Endothelial cell of umbilical vein (primary cell): ENCODE measurements at regions not wholly inside any gene's neighbourhood (a gene's known extent, or its start where the extent isn't known, plus 50 kb on each side); places are given as distances from the start of the nearest gene placed in this dataset.

Experiments
- BruUV-seq: library from RNA; stranded (reverse); fragments of 400-500 nt; replicated peaks from 2 replicates; lab custom pipeline; 2021; lab: Mats Ljungman, UMichigan
- CTCF ChIA-PET: fragments of 300-600, 350-600 bp; sonication (Branson Sonifier 250); formaldehyde crosslinking; loops from one replicate; lab custom pipeline; 2021; ENCODE audit warnings: antibody characterized with exemption, inconsistent platforms; lab: Charles Lee
- POLR2A ChIA-PET: fragments of 300-600, 350-600 bp; sonication (Branson Sonifier 250); formaldehyde crosslinking; loops from one replicate; lab custom pipeline; 2021; ENCODE audit warnings: antibody characterized with exemption, inconsistent platforms; lab: Charles Lee
- DNase-seq: peaks from one replicate; pipeline ENCODE4 v3.0.0-alpha.2; 2011; ENCODE audit warnings: low read depth, low spot score
- FAIRE-seq: peaks from 2 replicates; lab custom pipeline; 2011; peaks lifted over from hg19 to GRCh38; lab: Jason Lieb, UNC
- H2AFZ ChIP-seq: 2 replicates; pipeline ENCODE4 v1.6.0; 2012; ENCODE audit warnings: low read depth, low read length, control low read depth, inconsistent platforms
- H3K27ac ChIP-seq: 2 replicates; pipeline ENCODE4 v1.5.1; 2011; ENCODE audit warnings: low read depth, mild to moderate bottlenecking, control low read depth, low read length, moderate library complexity; ENCODE audit not compliant: insufficient read depth
- H3K27me3 ChIP-seq, 2 experiments: 2 replicates each; pipeline versions ENCODE4 v1.6.0 to v1.6.1; 2011; ENCODE audit warnings: low read length in 2 of 2, mixed read lengths in 1 of 2; ENCODE audit not compliant: control insufficient read depth in 2 of 2, insufficient read depth in 2 of 2
- H3K36me3 ChIP-seq, 2 experiments: 2 replicates in 1 of 2; 3 replicates in 1 of 2; pipeline ENCODE4 v1.5.1; 2011; ENCODE audit warnings: low read length in 2 of 2, mild to moderate bottlenecking in 1 of 2, moderate library complexity in 1 of 2; ENCODE audit not compliant: control insufficient read depth in 2 of 2, insufficient read depth in 2 of 2; ENCODE audit errors: extremely low read depth in 1 of 2
- H3K4me1 ChIP-seq: 3 replicates; pipeline ENCODE4 v1.5.1; 2011; ENCODE audit warnings: mild to moderate bottlenecking, low read length; ENCODE audit not compliant: control insufficient read depth, insufficient read depth; ENCODE audit errors: extremely low read depth
- H3K4me2 ChIP-seq: 2 replicates; pipeline ENCODE4 v1.6.1; 2011; ENCODE audit warnings: low read length, control low read depth, mixed read lengths; ENCODE audit not compliant: insufficient read depth
- H3K4me3 ChIP-seq, 3 experiments: fragments of 200-600 bp in 1 of 3; sonication (generic), shearing (Covaris generic) in 1 of 3; replicated peaks in 1 of 3; 2 replicates each; pipeline ENCODE4 v1.5.1; 2011 to 2016; ENCODE audit warnings: control low read depth in 3 of 3, low read length in 3 of 3, mild to moderate bottlenecking in 2 of 3, inconsistent platforms in 1 of 3, low read depth in 1 of 3, moderate library complexity in 1 of 3; ENCODE audit not compliant: insufficient read depth in 1 of 3
- H3K79me2 ChIP-seq: 2 replicates; pipeline ENCODE4 v1.6.0; 2012; ENCODE audit warnings: low read length, inconsistent platforms; ENCODE audit not compliant: control insufficient read depth, insufficient read depth
- H3K9ac ChIP-seq: replicated peaks from 2 replicates; pipeline ENCODE3; 2011; ENCODE audit warnings: low read length, control low read depth; ENCODE audit not compliant: insufficient read depth; ENCODE audit errors: extremely low read depth
- H3K9me1 ChIP-seq: replicated peaks from 3 replicates; pipeline ENCODE4 v1.6.0; 2011; ENCODE audit warnings: mild to moderate bottlenecking, low read length; ENCODE audit not compliant: control insufficient read depth, insufficient read depth; ENCODE audit errors: extremely low read depth
- H3K9me3 ChIP-seq: replicated peaks from 2 replicates; pipeline ENCODE4 v1.5.1; 2012; ENCODE audit warnings: low read length, inconsistent platforms; ENCODE audit not compliant: control insufficient read depth, insufficient read depth
- H4K20me1 ChIP-seq: replicated peaks from 2 replicates; pipeline ENCODE3; 2011; ENCODE audit warnings: mild to moderate bottlenecking, low read length; ENCODE audit not compliant: control insufficient read depth, insufficient read depth; ENCODE audit errors: extremely low read depth
- EZH2 ChIP-seq: IDR thresholded peaks from 2 replicates; pipeline ENCODE4 v1.6.1; 2012; ENCODE audit warnings: borderline replicate concordance, low read depth, mild to moderate bottlenecking, moderate library complexity, low read length, inconsistent platforms; ENCODE audit not compliant: severe bottlenecking
- FOS ChIP-seq: IDR thresholded peaks from 2 replicates; pipeline ENCODE4 v1.6.1; 2011; ENCODE audit warnings: mild to moderate bottlenecking, low read length, moderate library complexity, borderline replicate concordance; ENCODE audit not compliant: insufficient read depth
- GATA2 ChIP-seq: IDR thresholded peaks from 2 replicates; pipeline ENCODE4 v1.7.0; 2011; ENCODE audit warnings: low read depth, mild to moderate bottlenecking, moderate library complexity, mixed read lengths, low read length; ENCODE audit not compliant: insufficient read length, insufficient read depth
- JUN ChIP-seq: IDR thresholded peaks from 2 replicates; pipeline ENCODE4 v1.6.1; 2011; ENCODE audit warnings: borderline replicate concordance, low read depth; ENCODE audit not compliant: insufficient read length, insufficient read depth
- MYC ChIP-seq: IDR thresholded peaks from one replicate; pipeline ENCODE4 v1.6.1; 2011; ENCODE audit warnings: mild to moderate bottlenecking, low read depth, low read length
- POLR2A ChIP-seq: IDR thresholded peaks from 2 replicates; pipeline ENCODE4 v1.6.1; 2012; ENCODE audit warnings: low read depth, mild to moderate bottlenecking, control low read depth, low read length
- POLR2AphosphoS5 ChIP-seq: IDR thresholded peaks from 2 replicates; pipeline ENCODE4 v1.6.1; 2012; ENCODE audit warnings: low read depth, mild to moderate bottlenecking, control low read depth, low read length, moderate library complexity; ENCODE audit not compliant: insufficient read depth
- dilution Hi-C: fragments of 300-500 bp; cut with MboI; formaldehyde crosslinking; loops from one replicate; pipeline ENCODE4 v1.15.0; 2019; ENCODE audit warnings: low sequenced_read_pairs; ENCODE audit not compliant: extremely low pct_ligation_motif_present
- intact Hi-C: fragments of 100-400 bp; cut with micrococcal nuclease; formaldehyde crosslinking; loops from one replicate; pipeline ENCODE4 v1.10.0; 2022
- TF ChIP-seq, protein P1 (sequence below): IDR thresholded peaks from 2 replicates; pipeline ENCODE4 v1.6.1; 2011; ENCODE audit not compliant: insufficient read depth, insufficient read length
- TF ChIP-seq, protein P2 (sequence below), 2 donors: IDR thresholded peaks; 1 replicate in 1 of 2; 2 replicates in 1 of 2; pipeline ENCODE4 v1.5.1; 2011; ENCODE audit warnings: low read length in 2 of 2, mild to moderate bottlenecking in 2 of 2, moderate library complexity in 2 of 2, control low read depth in 1 of 2, inconsistent platforms in 1 of 2, low read depth in 1 of 2; ENCODE audit not compliant: insufficient read depth in 1 of 2; ENCODE audit errors: extremely low read depth in 1 of 2

GRCh38 chr3:144112437-144112836 lies 140.8 kb downstream of the DIPK2A start:
- intact Hi-C loops, result no loop called here
- dilution Hi-C loops, result no loop called here
- POLR2A ChIA-PET, result no interaction called here
- no peak overlapping the region for H3K27ac ChIP-seq
- H4K20me1 ChIP-seq, result no peaks in the 10 kb centered on the region
- no peaks in the 10 kb centered on the region for H3K4me1 ChIP-seq
- DNase-seq, result no peak
- TF ChIP-seq GATA2 (no peak), POLR2AphosphoS5 (no peak), FOS (no peak), JUN (no peak), POLR2A (no peak), EZH2 (no peak), MYC (no peak)
- TF ChIP-seq, protein P1, sequence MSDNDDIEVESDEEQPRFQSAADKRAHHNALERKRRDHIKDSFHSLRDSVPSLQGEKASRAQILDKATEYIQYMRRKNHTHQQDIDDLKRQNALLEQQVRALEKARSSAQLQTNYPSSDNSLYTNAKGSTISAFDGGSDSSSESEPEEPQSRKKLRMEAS, result no peak
- TF ChIP-seq, protein P2, sequence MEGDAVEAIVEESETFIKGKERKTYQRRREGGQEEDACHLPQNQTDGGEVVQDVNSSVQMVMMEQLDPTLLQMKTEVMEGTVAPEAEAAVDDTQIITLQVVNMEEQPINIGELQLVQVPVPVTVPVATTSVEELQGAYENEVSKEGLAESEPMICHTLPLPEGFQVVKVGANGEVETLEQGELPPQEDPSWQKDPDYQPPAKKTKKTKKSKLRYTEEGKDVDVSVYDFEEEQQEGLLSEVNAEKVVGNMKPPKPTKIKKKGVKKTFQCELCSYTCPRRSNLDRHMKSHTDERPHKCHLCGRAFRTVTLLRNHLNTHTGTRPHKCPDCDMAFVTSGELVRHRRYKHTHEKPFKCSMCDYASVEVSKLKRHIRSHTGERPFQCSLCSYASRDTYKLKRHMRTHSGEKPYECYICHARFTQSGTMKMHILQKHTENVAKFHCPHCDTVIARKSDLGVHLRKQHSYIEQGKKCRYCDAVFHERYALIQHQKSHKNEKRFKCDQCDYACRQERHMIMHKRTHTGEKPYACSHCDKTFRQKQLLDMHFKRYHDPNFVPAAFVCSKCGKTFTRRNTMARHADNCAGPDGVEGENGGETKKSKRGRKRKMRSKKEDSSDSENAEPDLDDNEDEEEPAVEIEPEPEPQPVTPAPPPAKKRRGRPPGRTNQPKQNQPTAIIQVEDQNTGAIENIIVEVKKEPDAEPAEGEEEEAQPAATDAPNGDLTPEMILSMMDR (IDR thresholded peaks at IDR 0.05; ENCODE audit: extremely low read depth in 1 of 2, insufficient read depth in 1 of 2, low read depth in 1 of 2, low read length in 2 of 2), result no peak
- H3K4me2 ChIP-seq, result no peak overlapping the region
- H2AFZ ChIP-seq, result no peak overlapping the region
- no TSS peak for BruUV-seq
- H3K9me1 ChIP-seq, result no peaks in the 10 kb centered on the region
- no peaks in the 10 kb centered on the region for H3K9me3 ChIP-seq
- no peaks in the 10 kb centered on the region for H3K36me3 ChIP-seq
- FAIRE-seq, result no peak
- H3K79me2 ChIP-seq, result no peaks in the 10 kb centered on the region
- no peak overlapping the region for H3K4me3 ChIP-seq
- no peak overlapping the region for H3K9ac ChIP-seq
- H3K27me3 ChIP-seq, result no peaks in the 10 kb centered on the region
- CTCF ChIA-PET, result interaction anchor here (0.9 kb wide), 1 partner anchor 32 kb away, joined by 3 read pairs; no protein-coding TSS in a partner anchor
